NCI-H2227 (cell line): ENCODE measurements at regions not wholly inside any gene's neighbourhood (a gene's known extent, or its start where the extent isn't known, plus 50 kb on each side); places are given as distances from the start of the nearest gene placed in this dataset.
"Not testable (repeated sequence)": the region's sequence is repeated elsewhere in the genome, so short reads cannot be mapped to it uniquely, and the experiment has no call there.

Experiments
- DNase-seq: peaks from one replicate; lab custom pipeline; 2025; ENCODE audit not compliant: unreplicated experiment; lab: John Stamatoyannopoulos, UW

- no peak for DNase-seq
Measured at GRCh38 chr7:46134385-46134784, 213.3 kb upstream of the IGFBP3 start.

DNA sequence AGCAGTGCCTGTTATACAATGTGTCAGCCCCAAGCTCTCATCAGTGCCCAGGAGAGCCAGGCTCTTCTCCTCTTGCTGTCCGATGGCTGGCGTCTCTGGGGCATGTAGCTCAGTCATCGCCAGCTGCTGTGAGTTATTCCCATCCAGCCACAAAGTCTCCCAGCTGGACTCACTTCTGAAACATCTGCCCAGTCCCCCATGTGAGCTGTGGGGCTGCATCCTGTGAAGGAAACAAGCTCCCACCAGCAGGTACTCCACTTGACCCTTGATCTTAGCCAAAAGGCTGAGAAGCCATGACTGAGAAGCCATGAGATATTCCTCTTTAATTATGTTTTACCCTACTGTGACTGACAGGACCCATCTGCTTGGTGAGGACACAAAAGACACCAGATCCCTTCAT, 212.7 kb upstream of the IGFBP3 start:
- DNase-seq = no peak

GRCh38 chr7:46133072-46133471, 212.0 kb upstream of the IGFBP3 start:
- DNase-seq = no peak

DNA sequence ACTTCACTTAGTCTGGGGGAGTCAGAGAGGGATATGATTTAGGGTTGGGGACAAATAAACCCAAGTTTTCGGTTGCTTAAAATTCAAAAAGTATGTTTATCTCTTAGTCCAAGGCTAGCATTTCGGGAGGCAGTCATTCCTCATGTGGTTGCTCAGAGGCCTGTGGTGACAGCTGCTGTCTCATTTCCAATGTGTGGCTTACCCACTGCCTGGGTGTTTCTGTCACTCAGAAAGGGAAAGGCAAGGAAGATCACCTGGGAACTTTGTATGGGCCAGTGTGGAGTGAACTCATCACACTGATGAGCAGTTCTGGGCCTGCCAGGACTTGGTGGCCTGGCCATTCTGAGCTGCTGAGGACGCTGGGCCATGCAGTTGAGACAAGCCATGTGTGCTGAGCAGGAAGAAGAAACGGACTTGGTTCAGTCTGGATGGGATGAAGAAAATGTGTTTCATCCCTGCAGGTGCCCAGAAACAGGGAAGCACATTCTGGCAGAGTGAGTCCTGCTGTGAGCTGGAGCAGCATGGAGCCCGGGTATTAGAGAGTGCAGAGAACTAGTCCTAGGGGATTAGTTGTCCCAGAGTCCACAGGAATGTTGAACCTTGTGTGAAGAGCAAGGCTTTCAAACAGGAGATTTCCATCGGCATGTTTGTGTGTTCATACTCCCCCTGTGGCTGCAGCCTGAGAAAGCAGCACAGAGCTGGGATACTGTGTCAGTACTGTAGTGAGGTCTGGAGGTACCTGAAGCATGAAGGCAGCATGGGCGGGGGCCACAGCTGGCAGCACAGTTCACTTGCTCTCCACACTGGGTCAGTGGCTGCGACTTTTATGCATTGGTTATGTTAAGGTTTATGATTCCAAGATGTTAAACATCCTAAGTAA, 211.1 kb upstream of the IGFBP3 start:
- no peak for DNase-seq

DNA sequence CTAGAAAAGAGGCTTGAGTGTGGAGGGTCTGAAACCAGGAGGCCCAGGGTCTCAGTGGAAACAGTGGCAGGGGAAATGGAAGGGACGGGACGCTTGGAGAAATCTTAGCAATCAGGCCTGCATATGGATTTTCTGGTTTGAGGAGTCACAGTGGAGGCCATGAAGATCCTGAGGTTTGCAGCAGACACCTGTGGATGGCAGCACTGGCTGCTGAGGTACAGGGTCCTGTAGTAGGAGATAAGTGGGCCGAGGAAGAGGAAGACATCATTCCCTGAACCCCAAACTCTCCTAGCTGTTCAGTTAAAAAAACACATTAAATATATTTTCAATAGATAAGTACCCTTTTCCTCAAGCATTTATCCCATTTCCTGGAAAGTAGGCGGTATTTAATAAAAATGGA, 208.8 kb upstream of the IGFBP3 start:
- DNase-seq = no peak

DNA sequence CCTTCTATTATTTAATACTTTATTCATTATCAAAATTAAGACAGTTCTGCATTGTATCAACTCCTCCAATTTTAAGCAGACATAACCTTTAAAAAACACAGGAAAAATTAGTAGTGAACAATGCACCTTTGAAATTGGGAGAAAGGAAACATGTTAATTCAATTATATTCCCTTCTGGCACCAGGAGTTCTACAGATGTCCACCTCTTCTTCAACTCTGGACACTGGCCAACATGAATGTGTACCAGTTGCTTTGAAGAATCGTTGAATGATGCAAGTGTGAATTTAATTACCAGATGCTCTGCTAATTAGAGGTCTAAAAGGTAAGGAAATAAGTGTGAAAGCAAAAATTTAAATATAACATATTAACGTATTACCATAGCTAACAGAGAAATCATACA, 206.7 kb upstream of the IGFBP3 start:
- no peak for DNase-seq

DNA sequence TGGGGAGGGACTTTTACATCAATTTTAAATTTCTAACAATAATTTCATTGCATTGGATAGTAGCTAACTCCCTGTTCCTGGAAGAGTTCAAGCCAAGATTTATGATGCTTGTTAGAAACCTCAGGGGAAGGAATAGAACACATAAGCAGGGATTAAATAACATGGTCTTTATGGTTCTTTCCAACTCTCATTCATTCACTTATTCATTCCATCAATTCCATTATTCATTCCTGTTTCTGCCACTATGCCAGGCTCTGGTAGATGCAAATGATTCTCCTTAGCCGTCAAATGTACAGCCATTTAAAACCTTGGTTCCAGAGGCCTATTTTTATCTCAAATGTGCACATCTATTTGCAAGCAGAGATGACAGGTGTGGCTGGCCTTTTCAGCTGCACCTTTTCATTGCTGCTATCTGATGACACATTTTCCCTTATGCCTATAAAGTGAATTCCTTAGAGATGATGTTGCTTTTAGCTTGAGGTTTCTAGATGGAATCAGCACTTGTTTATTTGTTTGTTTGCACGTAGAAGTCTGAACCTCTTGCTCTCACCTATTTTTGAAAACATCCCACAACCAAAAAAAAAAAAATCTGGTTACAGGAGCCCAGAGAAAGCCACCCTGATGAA, 205.7 kb upstream of the IGFBP3 start:
- DNase-seq = no peak

- DNase-seq = no peak
Measured at GRCh38 chr7:46123756-46124343, 202.8 kb upstream of the IGFBP3 start.

DNA sequence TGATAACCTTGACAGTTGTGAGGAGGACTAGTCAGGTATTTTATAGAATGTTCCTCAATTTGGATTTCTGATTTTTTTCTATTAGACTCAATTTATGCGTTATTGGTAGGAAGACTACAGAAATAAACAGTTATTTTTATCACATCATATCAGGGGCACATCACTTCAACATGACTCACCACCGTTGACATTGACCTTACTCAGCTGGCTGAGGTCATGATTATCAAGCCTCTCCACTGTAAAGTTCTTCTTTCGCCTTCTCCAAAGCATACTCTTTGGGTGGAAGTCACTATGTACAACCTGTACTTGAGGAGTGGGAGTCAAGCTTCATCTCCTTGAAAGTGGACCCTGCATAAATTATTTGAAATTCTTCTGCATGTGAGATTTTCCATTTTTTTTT, 194.3 kb upstream of the IGFBP3 start:
- DNase-seq = no peak

DNA sequence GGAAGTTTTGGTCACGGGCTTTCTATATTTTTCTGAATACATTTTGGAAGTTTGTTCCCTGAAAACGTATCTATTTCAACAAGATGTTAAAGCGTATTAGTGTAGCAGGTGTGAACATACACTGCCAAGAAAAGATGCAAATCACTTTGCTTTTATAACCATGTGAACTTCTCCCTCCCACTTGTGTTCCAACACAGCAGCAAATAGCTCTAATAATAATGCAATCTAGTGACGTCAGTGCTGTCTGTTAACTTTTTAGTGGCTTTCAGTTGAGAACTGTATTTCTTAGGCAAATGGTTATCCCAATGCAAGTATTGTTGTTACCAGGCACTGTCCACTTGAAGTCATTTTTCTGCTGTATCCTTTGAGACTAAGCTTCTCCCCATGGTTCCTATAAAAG, 188.4 kb upstream of the IGFBP3 start:
- DNase-seq = no peak

DNA sequence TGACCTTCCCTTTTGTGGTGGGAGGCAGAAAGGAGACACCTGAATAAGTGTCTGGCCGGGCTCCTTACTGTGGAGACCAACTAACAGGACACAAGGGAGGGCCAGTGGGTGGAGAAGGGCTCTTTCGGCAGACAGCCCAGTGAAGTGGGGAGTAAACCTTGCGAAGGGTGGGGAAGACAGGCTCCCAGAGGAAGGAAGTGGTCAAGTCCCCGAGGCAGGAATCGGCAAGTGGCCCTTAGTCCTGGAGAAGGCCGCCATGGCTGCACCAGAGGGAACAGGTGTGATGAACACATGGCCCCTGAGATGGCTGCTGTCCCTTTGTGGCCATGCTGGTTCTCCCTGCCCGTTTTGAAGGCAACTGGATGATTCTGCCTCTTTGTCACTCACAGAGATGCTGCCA, 187.2 kb upstream of the IGFBP3 start:
- DNase-seq = no peak

DNA sequence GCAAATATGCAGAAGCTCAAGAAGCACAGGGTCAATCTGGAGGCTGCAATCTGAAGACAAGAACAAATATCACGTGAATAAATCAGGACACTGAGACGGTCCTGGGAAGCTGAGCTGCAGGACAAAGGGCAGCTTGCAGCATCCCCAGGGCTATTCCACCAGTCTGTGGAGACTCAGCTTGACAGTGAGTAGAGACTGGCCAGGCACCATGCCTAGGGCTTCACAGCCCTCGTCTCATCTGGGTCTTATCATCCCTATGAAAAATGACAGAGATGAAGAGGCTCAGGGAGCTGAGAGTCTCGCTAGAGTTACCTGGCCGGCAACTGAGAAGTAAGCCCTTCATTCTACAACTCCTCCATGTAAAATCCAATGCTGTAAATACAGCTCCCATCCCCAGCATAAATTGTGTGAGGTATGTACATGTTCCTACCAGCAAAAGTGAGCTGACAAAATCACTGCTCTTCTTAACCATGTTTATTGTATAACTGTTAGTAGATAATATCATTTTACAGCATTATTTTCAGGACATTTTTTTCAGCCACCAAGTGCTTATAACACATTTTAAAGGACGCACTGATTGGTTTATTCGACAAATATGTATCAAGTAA, 186.6 kb upstream of the IGFBP3 start:
- DNase-seq = no peak

- no peak for DNase-seq
Measured at GRCh38 chr7:46100521-46100920, 179.4 kb upstream of the IGFBP3 start.

- no peak for DNase-seq
Measured at GRCh38 chr7:46099076-46099475, 178.0 kb upstream of the IGFBP3 start.

DNA sequence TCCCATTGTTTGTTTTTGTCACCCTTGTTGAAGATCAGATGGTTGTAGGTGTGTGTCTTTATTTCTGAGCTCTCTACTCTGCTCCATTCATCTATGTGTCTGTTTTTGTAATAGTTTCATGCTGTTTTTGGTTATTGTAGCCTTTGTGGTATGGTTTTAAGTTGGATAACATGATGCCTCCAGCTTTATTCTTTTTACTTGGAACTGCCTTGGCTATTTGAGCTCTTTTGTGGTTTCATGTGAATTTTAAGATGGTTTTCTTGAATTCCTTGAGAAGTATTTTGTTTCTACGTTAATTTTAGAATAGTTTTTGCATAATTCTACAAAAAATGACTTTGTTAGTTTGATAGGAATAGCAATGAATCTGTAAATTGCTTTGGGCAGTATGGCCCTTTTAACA, 170.0 kb upstream of the IGFBP3 start:
- DNase-seq = no peak

DNA sequence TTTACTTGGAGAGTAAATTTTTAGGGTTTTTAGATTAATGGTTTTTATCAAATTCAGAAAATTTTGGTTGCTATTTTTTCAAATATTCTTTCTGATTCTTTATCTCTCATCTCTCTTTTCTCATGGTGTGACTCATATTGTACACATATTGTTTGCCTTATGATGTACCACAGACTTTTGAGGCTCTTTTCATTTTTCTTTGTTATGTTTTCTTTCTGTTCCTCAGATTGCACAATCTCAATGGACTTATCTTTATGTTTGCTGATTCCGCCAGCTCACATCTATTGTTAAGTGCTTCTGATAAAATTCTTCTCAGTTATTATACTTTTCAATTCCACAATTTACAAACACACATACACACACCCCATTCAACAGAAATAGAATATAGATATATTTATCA, 168.2 kb upstream of the IGFBP3 start:
- DNase-seq = no peak

- not testable (repeated sequence) for DNase-seq
Measured at GRCh38 chr7:46088486-46088885, 167.4 kb upstream of the IGFBP3 start.

DNA sequence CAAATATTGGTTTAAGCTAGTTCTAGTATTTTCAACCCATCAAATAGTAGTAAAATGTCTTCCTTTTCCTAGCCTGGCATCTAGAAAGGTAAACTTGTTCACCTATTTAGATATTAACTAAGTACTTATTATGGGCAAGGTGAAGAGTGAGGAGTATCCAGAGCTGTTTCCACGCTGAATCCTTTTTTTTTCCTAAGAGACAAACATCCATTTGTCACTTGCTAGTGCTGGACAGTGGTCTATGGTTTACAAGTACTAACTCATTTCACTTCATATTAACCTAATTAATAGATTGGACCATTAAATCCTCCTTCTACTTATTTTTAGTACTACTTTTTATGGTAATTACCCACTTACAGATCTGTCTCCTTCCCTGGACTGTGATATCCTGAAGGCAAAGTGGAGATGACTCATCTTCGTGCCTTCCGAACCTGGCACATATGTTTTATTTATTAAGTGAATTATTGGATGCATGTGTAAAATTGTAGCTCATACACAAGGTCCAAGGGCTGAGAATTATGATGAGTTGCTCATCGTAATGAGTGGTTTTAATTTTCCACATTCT, 159.6 kb upstream of the IGFBP3 start:
- no peak for DNase-seq

DNA sequence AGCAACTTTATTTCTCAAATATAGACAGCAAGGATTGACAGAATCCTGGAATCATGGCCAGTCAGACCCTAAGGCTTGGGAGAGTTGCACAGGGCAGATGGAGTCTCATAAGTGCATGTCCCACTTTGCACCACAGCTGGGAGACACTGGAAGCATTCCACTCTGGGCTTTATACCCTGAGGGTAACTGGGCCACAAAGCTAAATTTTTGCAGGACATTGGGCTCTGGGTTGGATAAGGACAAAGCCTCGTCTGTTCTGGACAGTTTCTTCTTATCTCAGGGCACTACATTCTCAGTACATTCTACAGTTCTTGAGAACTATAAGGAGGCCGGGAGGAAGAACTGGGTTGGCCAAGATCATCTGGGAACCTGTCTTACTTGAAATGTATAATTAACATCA, 158.3 kb upstream of the IGFBP3 start:
- DNase-seq = no peak

GRCh38 chr7:46076527-46076926, 155.5 kb upstream of the IGFBP3 start:
- no peak for DNase-seq

GRCh38 chr7:46072722-46073121, 151.7 kb upstream of the IGFBP3 start:
- DNase-seq = no peak

- DNase-seq = no peak
Measured at GRCh38 chr7:46071601-46072000, 150.5 kb upstream of the IGFBP3 start.
